ENCODE measurements at regions not wholly inside any gene's neighbourhood (a gene's known extent, or its start where the extent isn't known, plus 50 kb on each side); places are given as distances from the start of the nearest gene placed in this dataset.

DNA sequence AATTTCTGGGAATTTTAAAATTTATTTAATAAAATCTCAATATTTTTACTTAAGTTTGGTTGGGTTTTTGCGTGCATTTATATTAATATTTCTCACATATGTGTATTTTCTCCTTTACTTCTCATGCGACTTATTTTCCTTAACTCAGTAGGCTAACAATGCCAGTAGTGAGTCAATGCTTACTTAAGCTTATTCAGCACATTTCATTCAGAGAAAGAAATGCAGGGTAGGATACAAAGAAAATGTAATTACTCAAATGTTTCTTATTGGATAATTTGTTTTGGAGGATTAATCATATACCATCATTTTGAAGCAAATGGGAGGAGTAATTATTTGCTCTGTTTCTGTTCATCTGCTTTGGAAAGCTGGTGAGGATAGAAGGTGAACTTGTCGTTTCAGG is 623.5 kb downstream of the POM121L12 start:
- TF ChIP-seq, protein P1, sequence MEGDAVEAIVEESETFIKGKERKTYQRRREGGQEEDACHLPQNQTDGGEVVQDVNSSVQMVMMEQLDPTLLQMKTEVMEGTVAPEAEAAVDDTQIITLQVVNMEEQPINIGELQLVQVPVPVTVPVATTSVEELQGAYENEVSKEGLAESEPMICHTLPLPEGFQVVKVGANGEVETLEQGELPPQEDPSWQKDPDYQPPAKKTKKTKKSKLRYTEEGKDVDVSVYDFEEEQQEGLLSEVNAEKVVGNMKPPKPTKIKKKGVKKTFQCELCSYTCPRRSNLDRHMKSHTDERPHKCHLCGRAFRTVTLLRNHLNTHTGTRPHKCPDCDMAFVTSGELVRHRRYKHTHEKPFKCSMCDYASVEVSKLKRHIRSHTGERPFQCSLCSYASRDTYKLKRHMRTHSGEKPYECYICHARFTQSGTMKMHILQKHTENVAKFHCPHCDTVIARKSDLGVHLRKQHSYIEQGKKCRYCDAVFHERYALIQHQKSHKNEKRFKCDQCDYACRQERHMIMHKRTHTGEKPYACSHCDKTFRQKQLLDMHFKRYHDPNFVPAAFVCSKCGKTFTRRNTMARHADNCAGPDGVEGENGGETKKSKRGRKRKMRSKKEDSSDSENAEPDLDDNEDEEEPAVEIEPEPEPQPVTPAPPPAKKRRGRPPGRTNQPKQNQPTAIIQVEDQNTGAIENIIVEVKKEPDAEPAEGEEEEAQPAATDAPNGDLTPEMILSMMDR (IDR thresholded peaks at IDR 0.05) = no peak
- TF ChIP-seq POLR2A (IDR thresholded peaks at IDR 0.05) = no peak

All from adrenal gland (tissue), 5 donors.